ENCODE measurements at regions not wholly inside any gene's neighbourhood (a gene's known extent, or its start where the extent isn't known, plus 50 kb on each side); places are given as distances from the start of the nearest gene placed in this dataset.

DNA sequence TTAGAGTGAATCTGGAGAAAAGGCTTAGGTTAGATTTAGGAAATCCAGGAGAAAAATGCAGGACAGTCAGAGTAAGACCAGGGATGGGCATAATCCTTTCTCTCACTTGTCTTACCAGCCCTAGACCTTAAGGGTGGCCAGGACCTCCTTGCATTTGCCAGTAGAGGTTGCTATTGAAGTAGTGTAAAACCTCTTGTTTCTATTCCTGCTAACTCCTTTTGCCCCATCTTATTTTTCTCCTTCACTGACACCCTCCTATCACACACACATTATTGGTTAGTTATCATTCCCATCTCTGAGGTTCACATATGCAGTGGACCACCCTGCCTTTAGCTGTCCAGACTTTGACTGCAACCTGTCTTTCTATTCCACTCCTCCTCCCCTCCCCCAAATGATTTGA, 75.0 kb upstream of the MACF1 start:
- no peak for TF ChIP-seq POLR2AphosphoS5 (IDR thresholded peaks at IDR 0.05; ENCODE audit: low read depth, low read length)
- no peak for TF ChIP-seq TAF1 (IDR thresholded peaks at IDR 0.05; ENCODE audit: low read depth, low read length)
- TF ChIP-seq POLR2A (IDR thresholded peaks at IDR 0.05; ENCODE audit: low read depth, low read length): no peak
- no peak for TF ChIP-seq POU2F2 (IDR thresholded peaks at IDR 0.05; ENCODE audit: low read depth, low read length)
- TF ChIP-seq SPI1 (IDR thresholded peaks at IDR 0.05; ENCODE audit: low read depth, low read length): no peak
- no peak for TF ChIP-seq PAX5 (IDR thresholded peaks at IDR 0.05; ENCODE audit: insufficient read depth, low read length, severe bottlenecking)

All from GM12891 (cell line).